ENCODE measurements at regions not wholly inside any gene's neighbourhood (a gene's known extent, or its start where the extent isn't known, plus 50 kb on each side); places are given as distances from the start of the nearest gene placed in this dataset.
"Not testable (repeated sequence)": the region's sequence is repeated elsewhere in the genome, so short reads cannot be mapped to it uniquely, and the experiment has no call there.

DNA sequence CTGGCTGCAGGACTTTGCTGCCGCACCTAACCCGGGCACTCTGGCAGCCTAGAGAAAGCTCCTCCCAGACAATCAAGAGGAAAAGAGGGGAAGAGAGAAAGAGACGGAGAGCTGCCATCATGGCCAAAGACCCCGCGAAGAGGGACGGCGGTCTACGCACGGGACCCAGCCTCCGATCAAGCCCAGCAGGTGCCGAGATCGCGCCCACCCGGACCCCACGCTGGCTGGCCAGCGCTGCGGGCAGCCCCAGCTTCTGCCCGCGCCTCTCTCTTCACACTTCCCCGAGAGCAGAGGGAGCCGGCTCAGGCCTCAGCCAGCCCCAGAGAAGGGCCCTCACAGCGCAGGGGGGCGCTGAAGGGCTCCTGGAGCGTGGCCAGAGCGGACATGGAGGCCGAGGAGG lies 413.5 kb upstream of the POTED start:
- DNase-seq; ATAC-seq; intact Hi-C loops (cut with DNase I): not testable (repeated sequence)

DNA sequence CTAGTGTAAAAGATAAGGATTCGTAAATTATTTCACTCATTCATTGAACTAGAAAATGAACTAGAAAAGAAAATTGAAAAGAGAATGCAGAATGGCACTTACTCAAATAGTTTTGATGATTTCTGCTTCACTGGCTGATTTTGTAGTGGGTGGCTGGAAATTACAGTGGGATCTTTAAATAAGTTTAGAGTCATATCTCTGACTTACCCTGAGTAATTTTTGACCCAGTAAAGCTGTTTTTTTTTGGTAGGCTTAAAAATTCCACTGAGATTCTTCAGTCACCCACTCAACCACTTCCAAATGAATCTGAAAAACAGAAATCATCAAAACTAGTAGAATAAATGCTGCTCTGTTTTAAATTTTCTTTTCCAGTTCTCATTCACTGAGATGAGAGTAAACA lies 404.2 kb upstream of the POTED start:
- intact Hi-C loops (cut with DNase I); DNase-seq: not testable (repeated sequence)
- ATAC-seq: peak in 1 of 2 donors; percentile 70
